Coronary artery (tissue), 2 donors: ENCODE measurements at regions not wholly inside any gene's neighbourhood (a gene's known extent, or its start where the extent isn't known, plus 50 kb on each side); places are given as distances from the start of the nearest gene placed in this dataset.

ENCODE experiments used
- DNase-seq: peaks from one replicate; pipeline ENCODE4 v3.0.0-alpha.2; 2017; ENCODE audit warnings: low spot score
- H3K27ac ChIP-seq, 2 donors: fragments of 200-600 bp; sonication (generic); one replicate each; pipeline ENCODE4 v1.5.1; 2016 to 2019
- H3K4me3 ChIP-seq: fragments of 200-600 bp; sonication (generic); 2 replicates; pipeline ENCODE4 v1.5.1; 2016; ENCODE audit warnings: mild to moderate bottlenecking, moderate library complexity
- CTCF ChIP-seq: fragments of 200-600 bp; sonication (generic); IDR thresholded peaks from one replicate; pipeline ENCODE4 v1.5.1; 2019; ENCODE audit warnings: antibody characterized with exemption

DNA sequence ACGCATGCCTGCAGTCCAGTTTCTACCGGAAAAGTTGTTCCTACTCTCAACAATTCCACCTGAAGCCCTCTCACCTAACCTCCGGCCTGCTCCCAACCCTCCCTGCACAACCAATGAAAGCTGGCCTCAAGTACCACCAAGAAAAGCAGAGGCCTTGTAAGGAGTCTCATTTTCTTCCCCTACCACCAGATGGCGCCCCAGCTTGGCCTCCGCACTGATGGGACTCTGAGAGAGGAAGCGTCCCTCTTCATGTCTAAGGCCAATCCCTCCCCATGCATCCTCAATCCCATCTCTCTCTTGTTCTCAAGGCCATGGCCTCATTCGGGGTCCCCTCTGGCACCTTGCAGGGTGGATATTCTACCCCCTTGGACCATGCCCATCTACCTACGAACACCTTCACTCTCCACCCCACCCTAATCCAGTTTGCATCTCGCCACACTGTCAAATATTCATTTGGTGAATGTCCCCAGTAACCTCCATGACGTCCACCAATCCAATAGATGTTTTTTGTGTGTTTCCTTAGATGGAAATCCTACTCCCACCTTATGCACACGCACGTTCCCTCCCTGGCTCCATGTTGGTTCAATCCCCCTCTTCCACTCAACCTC, 412.8 kb downstream of the ZNF536 start:
- DNase-seq = no peak
- no peak overlapping the region for H3K4me3 ChIP-seq
- no peak for TF ChIP-seq CTCF
- H3K27ac ChIP-seq = no peak overlapping the region

- no peak overlapping the region for H3K27ac ChIP-seq
- TF ChIP-seq CTCF = no peak
- no peak overlapping the region for H3K4me3 ChIP-seq
- DNase-seq = no peak
Observed at GRCh38 chr19:30783936-30784335, 411.8 kb downstream of the ZNF536 start.

DNA sequence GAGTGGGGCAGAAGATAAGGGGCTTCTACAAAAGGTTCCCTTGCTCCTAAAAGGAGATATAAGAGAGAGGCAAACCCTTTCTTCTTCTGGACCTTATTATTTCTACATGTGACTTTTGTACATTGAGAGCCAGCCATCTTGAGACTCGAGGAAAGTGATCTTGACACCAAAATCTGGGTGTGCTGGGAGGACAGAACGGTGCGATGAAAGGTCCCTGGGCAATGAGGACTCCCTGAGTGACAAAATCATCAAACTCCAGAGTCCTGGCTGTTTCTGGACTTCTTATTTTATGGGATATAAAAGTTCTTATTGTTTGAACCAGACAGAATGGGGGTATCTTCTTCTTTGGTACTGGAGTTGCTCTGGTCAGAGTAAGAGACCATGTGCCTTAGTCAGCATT, 411.0 kb downstream of the ZNF536 start:
- Histone ChIP-seq H3K4me3 (no peak overlapping the region), H3K27ac (no peak overlapping the region)
- TF ChIP-seq CTCF = no peak
- no peak for DNase-seq

- no peak for DNase-seq
- no peak for TF ChIP-seq CTCF
- Histone ChIP-seq H3K27ac (no peak overlapping the region), H3K4me3 (no peak overlapping the region)
Observed at GRCh38 chr19:30781519-30781918, 409.3 kb downstream of the ZNF536 start.

GRCh38 chr19:30781047-30781446, 408.9 kb downstream of the ZNF536 start:
- TF ChIP-seq CTCF = no peak
- Histone ChIP-seq H3K4me3 (no peak overlapping the region), H3K27ac (no peak overlapping the region)
- DNase-seq = no peak

GRCh38 chr19:30780456-30780855, 408.3 kb downstream of the ZNF536 start:
- no peak for DNase-seq
- no peak overlapping the region for H3K27ac ChIP-seq
- H3K4me3 ChIP-seq = no peak overlapping the region
- TF ChIP-seq CTCF = no peak

GRCh38 chr19:30780032-30780431, 407.8 kb downstream of the ZNF536 start:
- no peak for TF ChIP-seq CTCF
- no peak overlapping the region for H3K4me3 ChIP-seq
- no peak for DNase-seq
- H3K27ac ChIP-seq = no peak overlapping the region
